DND-41 (cell line): ENCODE measurements at regions not wholly inside any gene's neighbourhood (a gene's known extent, or its start where the extent isn't known, plus 50 kb on each side); places are given as distances from the start of the nearest gene placed in this dataset.

ENCODE experiments used
- CTCF ChIP-seq: IDR thresholded peaks from 2 replicates; pipeline ENCODE4 v1.5.1; 2012; ENCODE audit warnings: borderline replicate concordance, low read length, moderate library complexity, mild to moderate bottlenecking; ENCODE audit not compliant: poor library complexity, severe bottlenecking; ENCODE audit errors: extremely low read depth
- EZH2 ChIP-seq: IDR thresholded peaks from 3 replicates; pipeline ENCODE4 v1.6.1; 2012; ENCODE audit warnings: borderline replicate concordance, low read depth, mild to moderate bottlenecking, moderate library complexity, low read length, inconsistent platforms; ENCODE audit not compliant: severe bottlenecking

- TF ChIP-seq CTCF (no peak), EZH2 (no peak)
Observed at GRCh38 chr6:11951868-11952267, 60.2 kb upstream of the HIVEP1 start.
